ENCODE measurements at regions not wholly inside any gene's neighbourhood (a gene's known extent, or its start where the extent isn't known, plus 50 kb on each side); places are given as distances from the start of the nearest gene placed in this dataset.
"Not testable (repeated sequence)": the region's sequence is repeated elsewhere in the genome, so short reads cannot be mapped to it uniquely, and the experiment has no call there.

DNA sequence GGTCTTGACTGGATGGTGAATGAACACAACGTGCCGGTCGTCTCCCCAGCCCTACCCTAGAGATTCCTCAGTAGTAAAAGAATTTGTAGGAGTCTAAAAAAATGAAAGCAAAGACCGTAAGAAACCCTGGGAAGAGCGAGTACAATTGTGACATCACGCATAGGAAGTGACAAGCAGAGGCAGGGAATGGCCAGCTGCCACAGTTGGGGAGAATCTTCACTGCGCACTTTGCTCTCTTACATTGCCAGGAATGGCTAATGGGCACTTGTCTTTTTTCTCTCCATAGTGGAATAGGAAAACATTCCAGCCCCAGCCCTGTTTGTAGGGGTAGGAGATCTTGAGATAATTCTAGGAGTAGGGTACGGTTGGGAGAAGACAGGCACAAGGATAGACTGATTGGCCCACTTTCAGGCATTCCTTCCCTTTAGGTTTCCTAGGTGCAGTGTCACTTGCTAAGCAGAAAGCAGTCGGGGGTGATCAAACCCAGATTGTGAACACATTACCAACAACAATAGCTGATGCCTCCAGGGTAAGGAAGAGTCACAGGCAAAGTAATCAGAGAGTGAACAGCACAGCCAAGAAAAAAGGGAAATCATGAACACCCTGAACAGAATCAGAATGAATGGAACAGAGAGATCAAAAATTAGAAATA is 302.7 kb downstream of the MAN2A1 start:
- FAIRE-seq: no peak

- no peak for FAIRE-seq
These were observed 304.4 kb downstream of the MAN2A1 start for GRCh38 chr5:109994135-109994534.

DNA sequence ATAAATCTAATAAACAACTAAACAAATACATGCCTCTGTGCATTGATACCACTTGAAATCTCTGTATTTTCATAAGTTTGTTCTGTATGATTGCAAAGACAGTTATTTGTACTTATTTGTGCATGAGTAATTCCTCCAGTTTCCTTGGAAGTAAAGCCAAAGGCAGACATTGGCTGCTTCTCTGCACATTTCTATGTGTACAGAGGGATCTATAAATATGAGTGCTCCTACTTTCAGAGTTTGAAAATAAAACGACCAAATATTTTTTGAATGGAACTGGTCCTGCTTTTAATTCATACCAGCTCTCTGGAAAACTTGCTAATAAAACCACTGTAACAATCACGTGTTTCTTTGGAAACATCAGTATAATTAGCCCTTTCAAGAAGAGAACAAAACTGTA is 306.5 kb downstream of the MAN2A1 start:
- no peak for FAIRE-seq

DNA sequence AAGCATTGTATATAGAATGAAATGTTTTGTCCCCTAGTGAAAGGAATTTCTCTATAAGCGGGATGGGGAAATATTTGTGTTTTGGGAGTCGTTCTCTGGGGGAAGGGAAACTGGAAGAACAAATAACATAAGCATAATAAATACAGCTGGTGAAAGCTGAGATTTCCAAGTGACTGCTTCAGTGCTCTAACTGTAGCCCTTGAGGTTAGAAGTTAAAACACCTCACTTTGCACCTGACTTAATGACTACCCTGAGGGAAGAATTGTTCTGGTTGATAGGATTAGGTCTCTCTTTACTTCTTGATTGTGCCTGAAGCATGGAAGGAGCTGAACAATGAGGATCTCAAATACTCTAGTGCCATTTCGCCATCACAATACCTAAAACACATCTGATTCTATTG is 307.4 kb downstream of the MAN2A1 start:
- FAIRE-seq: no peak

GRCh38 chr5:109998208-109998607 is 308.5 kb downstream of the MAN2A1 start:
- FAIRE-seq: no peak

- FAIRE-seq: no peak
These were observed 309.0 kb downstream of the MAN2A1 start for GRCh38 chr5:109998726-109999125.

DNA sequence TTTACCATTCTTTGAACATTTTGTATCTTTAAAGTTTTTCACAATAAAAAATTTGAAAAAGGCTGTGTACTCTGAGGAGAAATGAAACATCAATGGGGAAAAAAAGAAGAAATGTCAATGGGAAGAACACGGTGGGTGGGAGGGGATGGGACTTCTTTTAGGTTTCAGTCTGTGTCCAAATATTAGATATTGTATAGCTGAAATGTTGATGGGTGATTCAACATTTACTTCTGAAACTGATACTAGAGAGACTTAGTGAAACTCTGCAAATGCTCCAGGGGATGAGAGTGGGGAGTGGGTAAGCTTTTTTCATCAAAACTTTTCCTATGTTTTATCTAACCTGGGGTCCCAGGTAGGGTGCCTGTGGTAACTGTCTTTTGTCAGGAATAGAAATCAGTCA is 311.9 kb downstream of the MAN2A1 start:
- FAIRE-seq: no peak

- no peak for FAIRE-seq
These were observed 312.9 kb downstream of the MAN2A1 start for GRCh38 chr5:110002652-110003051.

DNA sequence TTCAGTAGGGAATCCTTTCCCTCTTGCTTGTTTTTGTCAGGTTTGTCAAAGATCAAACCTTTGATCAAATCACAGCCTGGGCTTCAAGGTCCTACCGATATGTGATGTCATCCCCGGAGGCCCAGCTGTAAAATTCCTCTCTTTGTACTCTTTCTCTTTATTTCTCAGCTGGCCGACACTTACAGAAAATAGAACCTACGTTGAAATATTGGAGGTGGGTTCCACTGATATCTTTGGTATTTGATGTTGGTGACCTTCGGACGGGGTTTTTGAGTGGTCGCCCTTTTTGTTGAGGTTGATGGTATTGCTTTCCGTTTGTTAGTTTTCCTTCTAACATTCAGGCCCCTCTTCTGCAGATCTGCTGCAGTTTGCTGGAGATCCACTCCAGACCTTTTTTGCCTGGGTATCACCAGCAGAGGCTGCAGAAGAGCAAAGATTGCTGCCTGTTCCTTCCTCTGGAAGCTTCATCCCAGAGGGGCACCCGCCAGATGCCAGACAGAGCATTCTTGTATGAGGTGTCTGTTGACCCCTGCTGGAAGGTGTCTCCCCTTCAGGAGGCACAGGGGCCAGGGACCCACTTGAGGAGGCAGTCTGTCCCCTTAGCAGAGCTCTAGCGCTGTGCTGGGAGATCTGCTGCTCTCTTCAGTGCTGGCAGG is 316.3 kb downstream of the MAN2A1 start:
- FAIRE-seq: not testable (repeated sequence)

GRCh38 chr5:110007101-110007500 is 317.4 kb downstream of the MAN2A1 start:
- FAIRE-seq: no peak

DNA sequence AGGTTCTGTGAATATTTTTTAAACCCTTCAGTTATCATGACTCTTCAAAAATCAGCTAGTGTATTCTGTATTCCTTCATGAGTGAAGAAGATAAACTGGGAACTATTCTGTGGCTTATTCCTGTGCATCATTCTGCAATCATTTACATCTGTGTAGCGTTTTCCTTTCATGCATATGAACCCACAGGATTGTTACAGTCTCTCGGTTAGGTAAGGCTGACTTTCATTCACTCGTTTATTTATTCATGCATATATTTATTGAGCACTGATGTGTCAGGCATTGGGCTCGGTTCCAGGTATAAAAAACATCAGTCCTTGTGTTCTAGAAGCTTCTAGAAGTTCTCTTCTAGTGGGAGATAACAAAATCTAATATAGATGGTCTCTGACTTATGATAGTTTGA is 318.4 kb downstream of the MAN2A1 start:
- no peak for FAIRE-seq

- FAIRE-seq: no peak
These were observed 322.4 kb downstream of the MAN2A1 start for GRCh38 chr5:110012145-110012544.

DNA sequence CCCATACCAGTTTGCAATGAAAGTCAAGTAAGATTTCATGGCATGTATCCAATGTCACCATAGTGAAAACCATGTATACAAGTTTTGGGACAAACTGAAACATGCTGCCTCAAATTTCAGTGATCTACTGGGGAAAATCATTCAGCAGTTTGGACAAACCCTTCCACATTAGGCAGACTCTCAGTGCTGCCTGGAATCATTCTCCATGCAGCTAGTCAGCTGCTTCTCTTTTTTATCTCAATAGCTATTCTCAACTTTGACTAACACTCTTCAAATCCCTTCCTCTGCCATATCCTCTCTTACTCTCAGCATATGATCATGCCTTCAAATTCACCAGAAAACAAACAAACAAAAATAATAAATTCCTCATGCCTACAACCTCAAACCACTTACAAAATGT is 323.3 kb downstream of the MAN2A1 start:
- no peak for FAIRE-seq

DNA sequence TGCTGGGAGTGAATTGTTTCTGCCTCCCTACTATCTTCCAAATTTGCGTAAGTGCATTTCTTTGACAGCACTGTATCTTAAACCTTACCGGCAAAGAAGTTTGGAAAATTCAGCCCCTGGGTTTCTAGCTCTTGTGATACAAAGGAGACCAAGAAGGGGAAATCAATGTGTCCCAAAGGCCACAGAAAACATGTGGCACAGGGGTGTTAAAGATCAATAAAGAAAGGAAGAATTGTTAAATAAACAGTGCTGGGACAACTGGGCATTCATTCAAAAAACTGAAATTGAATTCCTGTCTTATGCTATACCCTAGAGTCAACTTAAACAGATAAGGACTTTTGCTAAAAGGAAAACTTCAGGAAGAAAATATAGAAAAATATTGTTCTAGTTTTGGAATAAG is 328.1 kb downstream of the MAN2A1 start:
- FAIRE-seq: no peak

- FAIRE-seq: no peak
These were observed 328.8 kb downstream of the MAN2A1 start for GRCh38 chr5:110018509-110018908.

GRCh38 chr5:110019119-110019518 is 329.4 kb downstream of the MAN2A1 start:
- no peak for FAIRE-seq

DNA sequence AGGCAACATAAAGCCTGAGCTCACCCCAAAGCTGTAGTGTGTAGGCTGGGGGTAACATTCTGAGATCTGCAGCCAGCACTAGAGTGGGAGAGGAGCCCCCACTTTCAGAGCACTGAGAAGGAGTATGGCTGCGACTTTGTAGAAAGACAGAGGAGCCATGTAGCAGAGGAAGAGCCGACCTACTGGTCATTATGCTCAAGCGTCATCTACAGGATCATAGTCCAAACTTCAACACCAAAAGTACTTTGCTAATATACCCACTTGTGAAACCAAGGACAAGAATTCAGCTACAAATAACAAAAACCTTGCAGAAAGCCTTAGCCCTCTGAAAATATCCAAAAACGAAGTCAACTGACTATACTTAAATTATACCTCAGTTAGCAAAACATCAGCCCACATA is 330.1 kb downstream of the MAN2A1 start:
- no peak for FAIRE-seq

GRCh38 chr5:110021251-110021650 is 331.5 kb downstream of the MAN2A1 start:
- FAIRE-seq: no peak

DNA sequence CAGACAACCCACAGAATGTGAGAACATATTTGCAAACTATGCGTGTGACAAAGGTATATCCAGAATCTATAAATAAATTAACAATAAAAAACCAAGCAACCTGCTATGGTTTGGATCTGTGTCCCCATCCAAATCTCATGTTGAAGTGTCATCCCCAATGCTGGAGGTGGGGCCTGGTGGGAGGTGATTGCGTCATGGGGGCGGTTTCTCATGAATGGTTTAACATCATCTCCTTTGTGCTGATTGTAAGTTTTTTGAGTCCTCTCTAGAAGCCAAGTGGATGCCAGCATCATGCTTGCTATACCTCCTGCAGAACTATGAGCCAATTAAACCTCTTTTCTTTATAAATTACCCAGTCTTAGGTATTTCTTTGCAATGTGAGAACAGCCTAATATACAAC is 335.4 kb downstream of the MAN2A1 start:
- no peak for FAIRE-seq

DNA sequence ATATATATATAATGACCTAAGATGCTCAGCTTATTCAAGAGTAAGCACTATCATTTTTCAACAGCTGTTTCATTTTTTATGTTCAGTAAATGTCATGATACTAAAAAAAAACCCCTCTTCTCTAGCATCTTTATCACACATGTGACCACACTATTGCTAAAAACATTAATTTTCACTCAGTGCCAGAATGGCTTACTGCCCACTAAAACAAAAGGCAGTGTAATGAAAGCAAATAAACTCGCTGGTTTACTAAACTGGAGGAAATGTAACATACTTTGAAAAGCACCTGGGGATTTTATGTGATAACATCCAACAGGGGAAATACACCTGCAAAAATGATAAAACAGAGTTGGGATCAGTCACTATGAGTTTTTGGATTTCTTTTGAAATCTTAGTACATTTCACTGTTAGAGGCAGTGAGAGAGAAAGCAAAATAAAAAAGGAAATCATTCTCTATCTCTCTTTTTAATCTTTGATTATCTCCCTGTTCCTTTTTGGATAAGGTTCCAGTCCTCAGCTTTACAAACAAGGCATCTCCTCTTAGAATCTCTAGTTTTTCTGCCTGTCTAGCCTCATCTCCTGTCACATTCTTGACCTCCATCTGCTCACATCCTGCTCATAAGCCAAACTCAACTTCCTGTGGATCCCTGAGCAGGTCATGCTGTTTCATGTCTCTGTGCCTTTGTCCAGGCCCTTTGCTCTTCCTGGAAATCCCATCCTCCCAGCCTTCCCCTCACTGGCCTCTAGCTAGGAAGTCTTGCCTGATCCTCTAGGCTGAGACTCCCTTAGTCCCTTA is 338.0 kb downstream of the MAN2A1 start:
- FAIRE-seq: no peak

GRCh38 chr5:110031402-110032140 is 341.8 kb downstream of the MAN2A1 start:
- FAIRE-seq: no peak

- FAIRE-seq: no peak
These were observed 342.6 kb downstream of the MAN2A1 start for GRCh38 chr5:110032376-110032775.

DNA sequence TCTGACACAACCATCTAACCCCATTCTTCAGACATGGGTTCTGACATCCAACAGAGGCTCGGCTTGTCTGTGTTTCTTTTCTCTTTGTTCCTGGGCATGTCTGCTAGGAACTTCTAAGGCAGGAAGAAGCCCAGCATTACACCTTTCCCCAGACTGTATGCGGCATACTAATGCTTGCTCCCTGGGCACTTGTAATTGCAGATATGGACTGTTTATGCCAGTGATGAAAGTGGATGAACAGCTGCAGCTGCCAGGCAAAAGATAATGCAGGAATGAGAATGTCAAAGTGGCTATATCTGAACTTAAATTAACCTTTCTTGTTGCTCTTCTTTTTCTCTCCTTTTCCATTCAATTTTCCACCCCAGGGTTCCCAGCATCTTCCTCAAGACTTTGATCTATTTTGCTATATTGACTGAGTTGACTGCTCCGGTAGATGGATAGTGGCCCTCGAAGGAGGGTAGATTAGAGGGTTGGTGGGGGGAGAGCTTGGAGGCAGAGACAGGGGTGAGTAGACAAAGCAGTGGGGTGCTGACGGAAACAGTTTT is 344.4 kb downstream of the MAN2A1 start:
- FAIRE-seq: no peak
